Heart left ventricle (tissue), 13 donors: ENCODE measurements at regions not wholly inside any gene's neighbourhood (a gene's known extent, or its start where the extent isn't known, plus 50 kb on each side); places are given as distances from the start of the nearest gene placed in this dataset.
"Not testable (repeated sequence)": the region's sequence is repeated elsewhere in the genome, so short reads cannot be mapped to it uniquely, and the experiment has no call there.

ENCODE experiments used
- CTCF ChIP-seq, 12 donors: fragments of 200-600 bp; sonication (generic) in 4 of 12; IDR thresholded peaks; one replicate each; pipeline versions ENCODE4 v1.5.0 to v1.8.0; 2018 to 2022; ENCODE audit warnings: antibody characterized with exemption in 12 of 12, mild to moderate bottlenecking in 5 of 12
- POLR2A ChIP-seq, 2 donors: fragments of 450-650 bp; IDR thresholded peaks; one replicate each; pipeline ENCODE4 v1.6.1; 2017; ENCODE audit warnings: antibody characterized with exemption in 2 of 2, mild to moderate bottlenecking in 2 of 2, moderate library complexity in 2 of 2
- donor health status: ischemic (EF 13 %, LVEDD 7.1; RV severe dilation, severe dysfunction).
- donor health status: DM: no; HTN: yes; CAD: no.
- donor health status: DM: no; HTN: no; CAD: no.
- donor health status: ischemic (EF 25% LVEDD 6.9; RV normal size, moderate dysfunction).
- donor health status: ischemic (EF 25% LVEDD 5.7; RV mildly dilated, moderate dysfunction).
- donor health status: ischemic (EF 35%, LVEDD 5.7; RV mildly dilated, moderate dysfunction).
- donor health status: nonischemic (EF 11% LVEDD 7.7; RV severe dilation, severe dysfunction).
- donor health status: DM: yes; HTN: yes; CAD: no.
- donor health status: PGD.
- donor health status: ischemic (EF 29% LVEDD 5.4; RV normal size, mild dysfunction).
- donor health status: nonischemic (EF 23%, LVEDD 6.1; RV moderate dilation, normal function).

DNA sequence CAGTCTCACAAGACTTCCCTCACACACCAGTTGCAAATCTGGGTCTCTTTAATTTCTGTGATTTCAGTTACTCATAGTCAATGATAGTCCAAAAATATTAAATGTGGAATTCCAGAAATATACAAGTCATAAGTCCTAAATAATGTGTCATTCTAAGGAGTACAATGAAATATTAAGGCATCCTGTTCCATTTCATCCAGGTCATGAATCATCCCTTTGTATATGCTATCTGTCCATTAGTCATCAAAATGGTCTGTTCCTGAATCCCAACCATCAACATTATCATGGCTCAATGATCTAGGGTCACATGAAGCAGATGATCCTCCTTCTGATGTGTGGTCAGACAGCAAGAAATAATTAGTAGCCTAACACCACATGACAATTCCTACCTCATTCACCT is 200.4 kb upstream of the POTED start:
- TF ChIP-seq POLR2A, CTCF (IDR thresholded peaks at IDR 0.05): not testable (repeated sequence)
